PC-9 (cell line): ENCODE measurements at regions not wholly inside any gene's neighbourhood (a gene's known extent, or its start where the extent isn't known, plus 50 kb on each side); places are given as distances from the start of the nearest gene placed in this dataset.

Experiments
- BruUV-seq: library from RNA; stranded (reverse); fragments of 400-500 nt; replicated peaks from 2 replicates; lab custom pipeline; 2021; lab: Mats Ljungman, UMichigan
- CTCF ChIA-PET: fragments of 300-600 bp; sonication (Branson Sonifier 250); formaldehyde crosslinking; loops from one replicate; lab custom pipeline; 2022; ENCODE audit warnings: antibody characterized with exemption; lab: Charles Lee
- POLR2A ChIA-PET: fragments of 300-600 bp; sonication (Branson Sonifier 250); formaldehyde crosslinking; loops from one replicate; lab custom pipeline; 2022; ENCODE audit warnings: antibody characterized with exemption; ENCODE audit not compliant: unreplicated experiment; lab: Charles Lee
- DNase-seq, 2 experiments: peaks; one replicate each; pipeline versions ENCODE4 v3.0.0 to v3.0.0-alpha.2; 2015 to 2022; ENCODE audit warnings: mixed read lengths in 1 of 2
- H2AFZ ChIP-seq: fragments of 200-600 bp; sonication (generic); 2 replicates; pipeline ENCODE4 v1.8.1; 2017; ENCODE audit warnings: antibody characterized with exemption
- H3F3A ChIP-seq: fragments of 200-600 bp; sonication (generic); 2 replicates; pipeline ENCODE4 v1.8.1; 2017; ENCODE audit warnings: antibody characterized with exemption, mild to moderate bottlenecking, low read depth; ENCODE audit not compliant: insufficient read depth
- H3K27ac ChIP-seq: fragments of 200-600 bp; sonication (generic); 2 replicates; pipeline ENCODE4 v1.6.1; 2016; ENCODE audit warnings: mixed run types
- H3K27me3 ChIP-seq: fragments of 200-600 bp; sonication (generic); 2 replicates; pipeline ENCODE4 v1.6.1; 2016; ENCODE audit warnings: low read depth, mixed run types; ENCODE audit not compliant: insufficient read depth
- H3K36me3 ChIP-seq: fragments of 200-600 bp; sonication (generic); 2 replicates; pipeline ENCODE4 v1.6.1; 2016; ENCODE audit warnings: low read depth, mixed run types
- H3K4me1 ChIP-seq: fragments of 200-600 bp; sonication (generic); replicated peaks from 2 replicates; pipeline ENCODE4 v1.6.1; 2016; ENCODE audit warnings: mixed run types; ENCODE audit not compliant: insufficient read depth
- H3K4me2 ChIP-seq: fragments of 200-600 bp; sonication (generic); 2 replicates; pipeline ENCODE4 v1.6.1; 2017; ENCODE audit warnings: mixed run types
- H3K4me3 ChIP-seq: fragments of 200-600 bp; sonication (generic); 2 replicates; pipeline ENCODE4 v1.6.1; 2016; ENCODE audit warnings: mixed run types
- H3K79me2 ChIP-seq: fragments of 200-600 bp; sonication (generic); 2 replicates; pipeline ENCODE4 v1.6.1; 2017; ENCODE audit warnings: low read depth, mixed run types
- H3K9me2 ChIP-seq: fragments of 200-600 bp; sonication (generic); 2 replicates; pipeline ENCODE4 v1.8.1; 2017; ENCODE audit warnings: mild to moderate bottlenecking; ENCODE audit not compliant: insufficient read depth
- H3K9me3 ChIP-seq: fragments of 200-600 bp; sonication (generic); 2 replicates; pipeline ENCODE4 v1.8.1; 2016; ENCODE audit warnings: low read depth; ENCODE audit not compliant: insufficient read depth
- H4K20me1 ChIP-seq: fragments of 200-600 bp; sonication (generic); 2 replicates; pipeline ENCODE4 v1.8.1; 2017; ENCODE audit not compliant: insufficient read depth
- CTCF ChIP-seq: fragments of 200-600 bp; sonication (generic); conservative IDR thresholded peaks from 2 replicates; pipeline ENCODE4 v1.6.1; 2017; ENCODE audit warnings: mixed run types, antibody characterized with exemption, mild to moderate bottlenecking, moderate library complexity
- EZH2 ChIP-seq: fragments of 200-600 bp; sonication (generic); IDR thresholded peaks from 2 replicates; pipeline ENCODE4 v1.8.0; 2017; ENCODE audit warnings: antibody characterized with exemption, low read depth
- intact Hi-C: fragments of 100-400 bp; cut with micrococcal nuclease; formaldehyde crosslinking; loops from one replicate; pipeline ENCODE4 v1.10.0; 2022; ENCODE audit not compliant: unreplicated experiment

DNA sequence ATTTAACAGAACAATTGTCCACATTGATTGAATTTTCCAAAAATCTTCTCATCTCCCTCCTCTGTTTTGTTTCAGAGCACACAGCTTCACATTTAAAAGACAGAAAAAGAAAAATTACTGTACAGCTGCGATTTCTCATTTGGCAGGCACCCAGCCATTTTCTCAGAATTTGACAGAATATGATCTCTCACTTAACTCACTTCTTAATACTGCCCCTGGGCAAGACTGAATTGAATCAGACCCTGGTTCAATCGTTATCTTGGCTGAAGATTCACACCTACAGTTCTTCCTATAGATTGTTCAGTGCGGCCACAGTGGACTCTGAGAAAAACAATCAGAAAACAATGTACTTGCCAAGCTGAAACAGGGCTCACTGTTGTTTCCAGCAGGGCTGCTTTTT, 90.2 kb upstream of the LHCGR start:
- no peaks in the 10 kb centered on the region for H3F3A ChIP-seq
- DNase-seq, result no peak
- no peaks in the 10 kb centered on the region for H3K27me3 ChIP-seq
- no peaks in the 10 kb centered on the region for H3K4me1 ChIP-seq
- no peaks in the 10 kb centered on the region for H4K20me1 ChIP-seq
- no peaks in the 10 kb centered on the region for H3K36me3 ChIP-seq
- no peaks in the 10 kb centered on the region for H3K9me3 ChIP-seq
- H3K4me2 ChIP-seq, result no peak overlapping the region
- ChIA-PET POLR2A (no interaction called here), CTCF (no interaction called here)
- BruUV-seq, result no TSS peak
- H2AFZ ChIP-seq, result no peak overlapping the region
- no peaks in the 10 kb centered on the region for H3K79me2 ChIP-seq
- H3K9me2 ChIP-seq, result no peaks in the 10 kb centered on the region
- TF ChIP-seq CTCF (no peak), EZH2 (no peak)
- H3K27ac ChIP-seq, result no peak overlapping the region
- H3K4me3 ChIP-seq, result no peak overlapping the region
- intact Hi-C loops, result no loop called here

- Histone ChIP-seq H2AFZ (no peak overlapping the region), H3K27ac (no peak overlapping the region), H4K20me1 (no peaks in the 10 kb centered on the region), H3K9me3 (no peaks in the 10 kb centered on the region), H3K36me3 (no peaks in the 10 kb centered on the region), H3K4me2 (no peak overlapping the region), H3K9me2 (no peaks in the 10 kb centered on the region), H3K4me3 (no peak overlapping the region), H3K27me3 (no peaks in the 10 kb centered on the region), H3K4me1 (no peaks in the 10 kb centered on the region), H3F3A (no peaks in the 10 kb centered on the region), H3K79me2 (no peaks in the 10 kb centered on the region)
- no TSS peak for BruUV-seq
- DNase-seq, result peak in 1 of 2 experiments; percentile 15
- POLR2A ChIA-PET, result no interaction called here
- intact Hi-C loops, result no loop called here
- no peak for TF ChIP-seq CTCF
- no peak for TF ChIP-seq EZH2
- CTCF ChIA-PET, result no interaction called here
Measured at GRCh38 chr2:48844417-48845155, 89.1 kb upstream of the LHCGR start.

DNA sequence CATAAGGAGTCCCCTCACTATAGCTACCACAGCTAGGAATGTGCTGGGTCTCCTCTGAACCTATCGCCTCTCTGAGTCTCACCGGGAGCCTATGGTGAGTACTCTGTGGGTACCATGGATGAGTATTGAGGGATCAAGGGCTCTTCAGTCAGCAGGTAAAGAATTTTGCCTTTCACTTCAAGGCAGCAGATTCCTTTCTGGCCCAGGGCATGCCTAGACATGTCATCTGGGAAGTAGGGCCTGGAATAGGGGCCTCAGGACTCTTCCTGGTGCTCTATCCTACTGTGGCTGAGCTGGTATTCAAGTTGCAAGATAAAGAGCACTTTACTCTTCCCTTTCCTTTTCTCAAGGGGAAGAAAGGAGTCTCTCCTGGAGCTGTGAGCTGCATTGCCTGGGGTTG, 85.6 kb upstream of the LHCGR start:
- no TSS peak for BruUV-seq
- H3F3A ChIP-seq, result no peaks in the 10 kb centered on the region
- H2AFZ ChIP-seq, result no peak overlapping the region
- no peaks in the 10 kb centered on the region for H3K9me3 ChIP-seq
- POLR2A ChIA-PET, result no interaction called here
- no peaks in the 10 kb centered on the region for H3K36me3 ChIP-seq
- no peaks in the 10 kb centered on the region for H4K20me1 ChIP-seq
- H3K79me2 ChIP-seq, result no peaks in the 10 kb centered on the region
- H3K9me2 ChIP-seq, result no peaks in the 10 kb centered on the region
- H3K4me1 ChIP-seq, result no peaks in the 10 kb centered on the region
- TF ChIP-seq CTCF (no peak), EZH2 (no peak)
- no peak overlapping the region for H3K4me2 ChIP-seq
- CTCF ChIA-PET, result no interaction called here
- no peaks in the 10 kb centered on the region for H3K27me3 ChIP-seq
- H3K4me3 ChIP-seq, result no peak overlapping the region
- H3K27ac ChIP-seq, result no peak overlapping the region
- intact Hi-C loops, result no loop called here
- no peak for DNase-seq
